Activated naive CD4-positive, alpha-beta T cell treated with anti-CD3 and anti-CD28 coated beads, Interleukin-2, amount 50 U/mL, for 16 hours (primary cell): ENCODE measurements at regions not wholly inside any gene's neighbourhood (a gene's known extent, or its start where the extent isn't known, plus 50 kb on each side); places are given as distances from the start of the nearest gene placed in this dataset.

Experiments used
- DNase-seq: peaks from one replicate; pipeline ENCODE4 v3.0.0-alpha.2; 2020

- DNase-seq: no peak
These were observed 324.0 kb upstream of the UBE2E3 start for GRCh38 chr2:180656455-180656847.

GRCh38 chr2:180655842-180656454 lies 324.5 kb upstream of the UBE2E3 start:
- DNase-seq: no peak

- DNase-seq: no peak
These were observed 325.0 kb upstream of the UBE2E3 start for GRCh38 chr2:180655393-180655792.

GRCh38 chr2:180653481-180653880 lies 326.9 kb upstream of the UBE2E3 start:
- DNase-seq: no peak

- no peak for DNase-seq
These were observed 327.6 kb upstream of the UBE2E3 start for GRCh38 chr2:180652794-180653193.

DNA sequence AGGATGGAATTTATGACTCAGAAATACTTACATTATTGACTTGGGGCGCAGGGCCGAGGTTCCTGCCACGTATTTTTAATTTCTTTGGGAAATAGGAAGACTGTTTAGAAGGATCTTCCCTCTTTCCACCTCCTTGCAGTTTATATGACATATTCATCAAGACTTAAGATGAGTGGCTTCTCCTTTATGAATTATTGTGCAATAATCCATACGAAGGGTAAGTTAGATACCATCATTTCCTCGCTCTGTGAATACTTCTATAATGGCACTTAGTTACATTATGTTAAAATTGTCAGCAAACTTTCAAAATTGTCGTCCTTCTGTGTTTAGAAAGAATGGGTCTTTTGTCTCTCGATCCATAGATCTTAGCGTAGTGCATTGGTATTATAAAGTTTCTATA lies 328.8 kb upstream of the UBE2E3 start:
- no peak for DNase-seq

GRCh38 chr2:180647621-180648020 lies 332.8 kb upstream of the UBE2E3 start:
- DNase-seq: no peak

DNA sequence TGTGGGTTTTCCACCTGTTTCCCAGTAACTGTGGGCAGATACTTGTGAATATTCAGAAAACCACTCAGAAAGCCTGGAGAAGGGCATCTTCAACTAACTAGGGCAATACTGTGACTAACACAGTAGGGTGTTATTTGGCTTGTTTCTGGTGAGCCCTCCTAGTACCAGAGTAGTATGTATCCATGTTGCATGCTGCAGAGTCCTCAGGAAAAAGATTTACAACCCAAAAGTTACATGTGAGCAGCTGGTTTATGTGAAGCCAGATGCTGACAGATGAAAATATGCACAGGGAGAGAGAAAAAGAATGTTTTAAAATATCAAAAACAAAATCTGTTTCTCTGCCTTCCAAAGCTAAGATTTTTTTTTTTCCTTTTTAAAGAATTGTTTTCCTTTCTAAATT lies 333.2 kb upstream of the UBE2E3 start:
- DNase-seq: no peak

- no peak for DNase-seq
These were observed 333.6 kb upstream of the UBE2E3 start for GRCh38 chr2:180646756-180647155.

GRCh38 chr2:180644709-180645108 lies 335.7 kb upstream of the UBE2E3 start:
- no peak for DNase-seq

GRCh38 chr2:180630756-180631155 lies 349.6 kb upstream of the UBE2E3 start:
- DNase-seq: no peak

DNA sequence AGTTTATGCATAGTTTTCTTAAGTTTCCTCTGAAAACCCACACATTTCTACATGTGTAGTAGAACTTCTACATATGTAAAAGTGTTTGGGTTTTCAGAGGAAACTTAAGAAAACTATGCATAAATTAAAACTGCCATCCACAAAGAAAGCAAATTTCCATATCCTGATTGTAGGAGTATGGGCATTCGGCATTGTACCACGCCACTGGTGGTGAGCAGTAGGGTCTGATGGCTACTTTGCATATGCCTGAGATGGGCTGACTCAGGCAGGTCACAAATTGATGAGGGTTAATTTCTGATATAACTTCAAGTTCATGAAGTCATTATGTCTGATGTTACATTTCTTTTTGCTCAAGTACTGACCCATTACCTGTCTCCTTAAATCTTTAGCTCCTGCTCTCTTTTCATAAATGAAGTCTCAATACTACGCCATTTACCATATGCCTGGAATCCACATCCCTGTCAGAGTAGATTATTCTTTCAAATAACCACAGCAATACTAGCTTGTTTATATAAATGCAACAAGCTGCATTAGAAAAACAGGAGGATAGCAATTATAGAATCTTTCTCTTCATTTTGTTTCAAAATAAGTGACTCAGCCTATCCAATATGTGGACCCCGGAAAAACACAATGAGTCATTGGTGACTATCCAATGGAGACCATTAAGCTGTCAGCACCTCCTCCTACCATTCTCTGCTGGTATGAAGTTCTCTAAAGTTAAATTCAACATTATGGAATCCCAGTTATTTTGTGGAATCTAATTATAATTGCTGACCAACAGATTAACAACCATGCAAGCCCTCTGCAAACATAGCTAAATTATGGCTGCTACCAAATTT lies 355.2 kb upstream of the UBE2E3 start:
- no peak for DNase-seq

GRCh38 chr2:180621941-180622918 lies 358.2 kb upstream of the UBE2E3 start:
- no peak for DNase-seq

- no peak for DNase-seq
These were observed 359.0 kb upstream of the UBE2E3 start for GRCh38 chr2:180621366-180621765.

DNA sequence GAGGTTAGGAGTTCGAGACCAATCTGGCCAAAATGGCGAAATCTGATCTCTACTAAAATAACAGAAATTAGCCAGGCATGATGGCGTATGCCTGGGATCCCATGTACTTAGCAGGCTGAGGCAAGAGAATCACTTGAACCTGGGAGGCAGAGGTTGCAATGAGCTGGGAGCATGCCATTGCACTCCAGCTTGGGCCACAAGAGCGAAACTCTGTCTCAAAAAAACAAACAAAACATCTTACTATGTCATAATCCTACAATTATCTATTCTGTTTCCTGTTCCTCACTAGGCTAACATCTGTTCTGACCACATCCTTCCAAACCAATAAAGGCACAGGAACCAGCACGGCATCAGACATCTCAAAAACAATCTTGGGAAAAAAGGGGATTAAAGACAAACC lies 361.8 kb upstream of the UBE2E3 start:
- DNase-seq: no peak

- DNase-seq: no peak
These were observed 365.6 kb upstream of the UBE2E3 start for GRCh38 chr2:180614776-180615175.

DNA sequence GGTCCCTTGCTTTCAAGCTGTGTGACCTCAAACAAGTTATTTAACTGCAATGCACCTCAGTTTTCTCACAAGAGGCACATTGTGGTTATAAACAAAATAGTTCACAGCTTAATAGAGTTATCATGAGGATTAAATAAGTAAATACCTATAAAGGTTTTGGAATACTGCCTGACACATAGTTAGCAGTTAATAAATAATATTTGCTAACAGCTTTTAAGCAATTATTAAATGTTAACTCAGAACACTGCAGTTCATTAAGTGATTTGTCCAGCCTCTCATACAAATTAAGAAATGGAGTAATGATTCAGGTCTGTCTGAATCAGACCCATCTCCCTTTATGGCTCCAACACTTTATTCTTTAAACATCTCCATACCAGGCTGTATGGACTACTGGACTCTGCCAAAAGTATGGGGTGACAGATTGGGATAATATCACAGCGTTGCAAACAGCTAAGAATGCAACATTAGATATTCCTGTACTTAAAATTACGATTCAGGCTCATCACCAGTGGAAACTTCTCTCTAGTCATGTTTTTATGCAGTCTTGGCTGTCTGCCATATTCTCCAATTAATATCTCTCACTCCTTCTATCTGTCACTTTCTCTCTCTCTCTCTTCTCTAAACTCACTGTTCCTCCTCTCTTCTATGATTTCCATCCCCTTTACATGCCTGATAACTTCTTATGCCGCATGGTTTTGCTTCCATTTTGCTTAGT lies 370.6 kb upstream of the UBE2E3 start:
- no peak for DNase-seq

DNA sequence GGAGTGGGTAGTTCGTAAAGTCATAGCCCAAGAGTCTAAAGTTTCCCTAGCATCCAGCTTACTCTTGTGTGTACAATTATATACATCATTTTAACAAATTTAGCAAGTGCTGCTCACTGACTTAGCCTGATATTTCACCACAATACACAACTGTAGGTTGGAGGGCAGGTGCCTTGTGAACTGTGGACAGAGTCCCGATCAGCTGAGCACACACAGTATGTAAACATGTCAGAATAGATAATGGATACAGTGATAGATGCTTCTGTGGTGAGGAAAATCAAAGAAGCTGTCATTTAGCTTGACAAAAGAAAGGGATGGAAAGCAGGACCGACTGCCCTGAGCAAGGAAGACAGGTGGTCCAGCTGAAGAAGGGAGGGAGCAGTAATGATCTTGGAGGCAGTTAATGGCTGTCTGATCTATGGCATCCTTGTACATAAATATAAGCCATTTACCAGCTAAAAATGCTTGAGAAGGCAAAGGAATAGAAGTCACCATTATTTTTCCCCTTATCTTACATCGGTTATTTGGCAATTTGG lies 372.8 kb upstream of the UBE2E3 start:
- no peak for DNase-seq

GRCh38 chr2:180604077-180604476 lies 376.3 kb upstream of the UBE2E3 start:
- no peak for DNase-seq

GRCh38 chr2:180601016-180601415 lies 379.4 kb upstream of the UBE2E3 start:
- DNase-seq: no peak

GRCh38 chr2:180599804-180600203 lies 380.6 kb upstream of the UBE2E3 start:
- DNase-seq: no peak

GRCh38 chr2:180597179-180597578 lies 383.2 kb upstream of the UBE2E3 start:
- DNase-seq: no peak
